ENCODE measurements at regions not wholly inside any gene's neighbourhood (a gene's known extent, or its start where the extent isn't known, plus 50 kb on each side); places are given as distances from the start of the nearest gene placed in this dataset.

GRCh38 chr1:39154553-39155421, 49.7 kb upstream of the MACF1 start:
- TF ChIP-seq CTCF (IDR thresholded peaks at IDR 0.05): no peak
- peak in 1 of 2 donors; percentile 46 for TF ChIP-seq POLR2A (IDR thresholded peaks at IDR 0.05)
